Heart right ventricle (tissue), 16 donors: ENCODE measurements at regions not wholly inside any gene's neighbourhood (a gene's known extent, or its start where the extent isn't known, plus 50 kb on each side); places are given as distances from the start of the nearest gene placed in this dataset.

Experiments used
- ATAC-seq, 8 donors: fragments of 200-7000 bp; cut with Tn5 transposase; one replicate each; pipeline ENCODE4 v1.9.1; 2020; ENCODE audit warnings: mild to moderate bottlenecking in 8 of 8, moderate library complexity in 8 of 8, moderate number of reproducible peaks in 1 of 8
- DNase-seq, 2 donors: peaks; one replicate each; pipeline ENCODE4 v3.0.0-alpha.2; 2020
- H3K27ac ChIP-seq, 10 donors: fragments of 200-600 bp; sonication (generic) in 2 of 10; one replicate each; pipeline versions ENCODE4 v1.5.0 to v1.8.0; 2020 to 2022; ENCODE audit warnings: mild to moderate bottlenecking in 3 of 10
- H3K27me3 ChIP-seq, 7 donors: fragments of 200-600 bp; one replicate each; pipeline ENCODE4 v1.8.0; 2021 to 2022; ENCODE audit warnings: mild to moderate bottlenecking in 2 of 7
- H3K36me3 ChIP-seq, 9 donors: fragments of 200-600 bp; sonication (generic) in 1 of 9; one replicate each; pipeline versions ENCODE4 v1.5.0 to v1.8.0; 2020 to 2022; ENCODE audit warnings: mild to moderate bottlenecking in 2 of 9
- H3K4me1 ChIP-seq, 9 donors: fragments of 200-600 bp; sonication (generic) in 1 of 9; one replicate each; pipeline versions ENCODE4 v1.5.0 to v1.8.0; 2020 to 2022; ENCODE audit warnings: mild to moderate bottlenecking in 4 of 9
- H3K4me3 ChIP-seq, 10 donors: fragments of 200-600 bp; sonication (generic) in 2 of 10; one replicate each; pipeline versions ENCODE4 v1.5.0 to v1.8.0; 2020 to 2022; ENCODE audit warnings: mild to moderate bottlenecking in 7 of 10, moderate library complexity in 2 of 10
- H3K9me3 ChIP-seq, 11 donors: fragments of 200-600 bp in 10 of 11; sonication (generic) in 2 of 11; one replicate each; pipeline versions ENCODE4 v1.5.0 to v1.8.0; 2013 to 2022; ENCODE audit warnings: mild to moderate bottlenecking in 2 of 11, control low read depth in 1 of 11, moderate library complexity in 1 of 11
- CTCF ChIP-seq, 9 donors: fragments of 200-600 bp; sonication (generic) in 2 of 9; IDR thresholded peaks; one replicate each; pipeline versions ENCODE4 v1.5.0 to v1.8.0; 2021 to 2022; ENCODE audit warnings: antibody characterized with exemption in 9 of 9, mild to moderate bottlenecking in 5 of 9, moderate library complexity in 1 of 9
- WGBS, 2 donors: extraction: QIAGEN DNeasy Blood & Tissue Kit; methylation state at CpG; one replicate each; pipeline ENCODE4 v1.1.7; 2013; ENCODE audit warnings: inconsistent platforms in 1 of 2; 5-methylcytosine and 5-hydroxymethylcytosine counted together
- intact Hi-C, 10 donors: fragments of 100-400 bp; cut with DNase I; formaldehyde crosslinking; loops; one replicate each; pipeline versions ENCODE4 v1.11.1 to v1.14.2; 2022
- donor health status: Arrhythmogenic right ventricular cardiomyopathy.
- donor health status: ischemic (EF 13 %, LVEDD 7.1; RV severe dilation, severe dysfunction).
- donor health status: healthy with polysubstance abuse.
- donor health status: DM: no; HTN: yes; CAD: no.
- donor health status: DM: no; HTN: no; CAD: no.
- donor health status: ischemic (EF 25% LVEDD 6.9; RV normal size, moderate dysfunction).
- donor health status: ischemic (EF 25% LVEDD 5.7; RV mildly dilated, moderate dysfunction).
- donor health status: healthy.
- donor health status: DM: yes; HTN: yes; CAD: no.
- donor health status: Ischemic cardiomyopathy.
- donor health status: ischemic (EF 35%, LVEDD 5.7; RV mildly dilated, moderate dysfunction).
- donor health status: nonischemic (EF 11% LVEDD 7.7; RV severe dilation, severe dysfunction).
- donor health status: DM: yes; HTN: yes; CAD: no.
- donor health status: PGD.
- donor health status: ischemic (EF 29% LVEDD 5.4; RV normal size, mild dysfunction).
- donor health status: nonischemic (EF 23%, LVEDD 6.1; RV moderate dilation, normal function).

- intact Hi-C loops, result no loop called here
- Histone ChIP-seq H3K9me3 (peaks cover 0 to 6% (median 0%) of the 10 kb centered on the region in 11 donors), H3K4me1 (no peaks in the 10 kb centered on the region), H3K27me3 (no peaks in the 10 kb centered on the region), H3K4me3 (no peak overlapping the region), H3K27ac (no peak overlapping the region), H3K36me3 (no peaks in the 10 kb centered on the region)
- ATAC-seq, result no peak
- DNase-seq, result no peak
- WGBS, 2 donors, result 69 to 72% methylated on average over 1 of the region's 1 CpG
- TF ChIP-seq CTCF (IDR thresholded peaks at IDR 0.05), result no peak
Measured at GRCh38 chr5:63473335-63473967, 488.8 kb downstream of the HTR1A start.

DNA sequence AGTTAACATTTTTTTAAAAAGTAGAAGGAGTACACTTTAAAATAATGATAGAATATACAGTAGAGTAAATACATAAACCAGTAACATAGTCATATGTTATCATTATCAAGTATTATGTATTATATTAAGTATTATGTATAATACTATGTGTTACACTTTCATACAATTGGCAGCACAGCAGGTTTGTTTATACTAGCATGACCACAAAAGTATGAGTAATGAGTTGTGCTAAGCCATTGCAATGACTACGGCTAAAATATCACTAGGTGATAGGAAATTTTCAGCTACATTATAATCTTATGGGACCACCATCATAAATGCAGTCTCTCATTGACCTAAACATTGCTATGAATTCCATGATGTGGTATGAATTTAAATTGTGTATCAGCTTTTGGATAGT, 506.0 kb downstream of the HTR1A start:
- H3K27me3 ChIP-seq, result no peaks in the 10 kb centered on the region
- intact Hi-C loops, result no loop called here
- no peak for TF ChIP-seq CTCF (IDR thresholded peaks at IDR 0.05)
- WGBS, 2 donors, result 82 to 85% methylated on average over 1 of the region's 1 CpG
- no peak for DNase-seq
- H3K27ac ChIP-seq, result no peak overlapping the region
- no peak for ATAC-seq
- peaks cover 0 to 6% (median 0%) of the 10 kb centered on the region in 11 donors for H3K9me3 ChIP-seq
- no peaks in the 10 kb centered on the region for H3K36me3 ChIP-seq
- H3K4me1 ChIP-seq, result no peaks in the 10 kb centered on the region
- H3K4me3 ChIP-seq, result no peak overlapping the region

- DNase-seq (no peak), ATAC-seq (no peak)
- TF ChIP-seq CTCF (IDR thresholded peaks at IDR 0.05), result no peak
- no peaks in the 10 kb centered on the region for H3K4me1 ChIP-seq
- no peaks in the 10 kb centered on the region for H3K9me3 ChIP-seq
- no peaks in the 10 kb centered on the region for H3K36me3 ChIP-seq
- H3K4me3 ChIP-seq, result no peak overlapping the region
- no peaks in the 10 kb centered on the region for H3K27me3 ChIP-seq
- intact Hi-C loops, result no loop called here
- WGBS, 2 donors, result 34 to 35% methylated on average over 2 of the region's 2 CpGs
- H3K27ac ChIP-seq, result no peak overlapping the region
Measured at GRCh38 chr5:63451188-63451587, 511.1 kb downstream of the HTR1A start.

DNA sequence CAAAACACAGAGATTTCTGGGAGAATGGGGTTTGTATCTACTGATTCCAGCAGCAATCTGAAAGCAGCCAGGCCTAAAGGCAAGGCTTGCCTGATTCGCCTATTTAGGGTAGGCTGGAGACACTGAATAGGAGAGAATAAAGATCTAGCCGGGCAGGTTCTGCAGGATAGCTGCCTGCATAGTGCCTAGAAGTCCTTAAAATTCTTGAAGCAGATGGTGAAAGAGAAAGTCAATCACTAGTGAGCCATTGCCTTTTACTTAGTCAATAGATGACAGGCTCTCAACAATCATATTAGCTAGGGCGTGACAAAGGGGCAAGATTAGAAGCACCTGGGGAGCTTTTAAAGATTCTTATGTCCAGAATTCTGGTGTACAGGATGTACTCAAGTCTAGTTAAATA, 522.7 kb downstream of the HTR1A start:
- DNase-seq (no peak), ATAC-seq (no peak)
- Histone ChIP-seq H3K4me3 (no peak overlapping the region), H3K36me3 (no peaks in the 10 kb centered on the region), H3K9me3 (no peaks in the 10 kb centered on the region), H3K27me3 (no peaks in the 10 kb centered on the region), H3K27ac (no peak overlapping the region), H3K4me1 (no peaks in the 10 kb centered on the region)
- intact Hi-C loops, result no loop called here
- 73 to 75% methylated on average over 3 of the region's 3 CpGs for WGBS, 2 donors
- TF ChIP-seq CTCF (IDR thresholded peaks at IDR 0.05), result no peak
